Brain pericyte (primary cell): ENCODE measurements at regions not wholly inside any gene's neighbourhood (a gene's known extent, or its start where the extent isn't known, plus 50 kb on each side); places are given as distances from the start of the nearest gene placed in this dataset.

ENCODE experiments used
- DNase-seq: peaks from one replicate; pipeline ENCODE4 v3.0.0-alpha.2; 2012; ENCODE audit warnings: low read depth, low spot score

DNA sequence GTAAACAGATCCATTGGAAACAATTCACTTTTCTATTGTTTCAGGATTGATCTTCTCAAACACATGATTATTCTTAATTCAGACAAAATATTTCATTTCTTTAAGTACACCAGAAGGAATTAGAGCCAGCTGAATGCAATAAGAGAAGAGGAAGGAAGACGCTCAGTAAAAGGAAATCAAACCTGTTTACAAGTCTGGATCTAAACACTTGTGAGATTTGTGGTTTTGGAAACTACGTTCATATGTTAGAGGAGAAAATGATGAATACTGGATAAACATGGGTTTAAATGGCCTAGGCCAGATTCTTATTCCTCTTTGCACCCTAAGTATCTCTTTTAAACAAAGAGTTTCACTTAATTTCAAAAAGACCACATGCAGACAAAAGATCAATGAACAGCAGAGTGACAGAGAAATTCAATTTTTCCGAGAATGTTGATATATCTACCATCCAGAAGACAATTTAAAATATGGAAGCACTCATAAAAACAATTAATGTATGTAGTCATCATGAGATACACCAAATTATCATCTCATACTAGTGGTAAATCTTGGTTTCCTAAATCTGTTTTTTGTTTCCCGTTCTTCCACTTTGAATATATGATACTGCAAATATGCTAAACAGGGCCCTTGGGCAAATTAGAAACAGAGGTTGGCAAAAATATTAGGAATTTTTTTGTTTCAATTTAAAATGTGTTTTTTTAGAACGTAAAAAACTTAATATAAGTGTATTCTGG, 703.5 kb upstream of the CITED2 start:
- no peak for DNase-seq

DNA sequence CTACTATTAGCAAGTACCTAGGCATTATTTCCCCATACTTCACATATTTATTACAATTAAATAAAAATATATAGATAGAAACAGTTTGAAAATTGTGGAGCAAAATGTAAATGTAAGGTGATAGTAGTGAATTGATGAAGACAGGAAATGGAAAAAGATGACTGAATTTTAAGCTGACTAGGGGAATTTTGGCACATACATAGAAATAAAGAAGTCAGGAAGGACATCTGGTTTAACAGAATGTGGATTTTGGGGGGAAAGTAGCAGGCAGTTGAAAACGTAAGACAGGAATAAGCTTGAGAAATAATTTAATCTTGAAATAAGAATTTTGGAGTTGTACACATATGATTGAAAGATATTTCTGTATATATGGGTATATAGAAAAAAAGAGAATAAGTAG, 701.7 kb upstream of the CITED2 start:
- no peak for DNase-seq

DNA sequence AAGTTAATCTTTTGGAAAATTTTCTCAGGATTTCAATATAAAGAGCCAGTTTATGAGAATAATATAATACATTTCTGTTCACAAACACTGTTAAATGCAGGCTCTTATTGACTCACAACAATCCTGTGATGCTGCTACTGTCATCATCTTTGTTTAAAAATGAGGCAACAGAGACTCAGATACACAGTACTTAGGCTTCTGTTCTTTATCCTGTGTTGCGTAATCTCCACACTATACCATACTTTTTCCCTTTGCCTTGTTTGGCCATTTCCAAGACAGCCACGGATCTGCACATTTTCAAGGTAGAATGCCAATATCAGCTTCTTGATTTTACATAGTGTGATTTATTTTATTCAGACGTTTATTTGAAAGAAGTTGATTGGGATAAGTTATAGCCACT, 699.0 kb upstream of the CITED2 start:
- DNase-seq = no peak

- no peak for DNase-seq
These were observed 697.2 kb upstream of the CITED2 start for GRCh38 chr6:140071601-140072062.

GRCh38 chr6:140070846-140071473, 696.5 kb upstream of the CITED2 start:
- DNase-seq = peak; percentile 46

- no peak for DNase-seq
These were observed 695.1 kb upstream of the CITED2 start for GRCh38 chr6:140069576-140069975.

GRCh38 chr6:140068801-140069200, 694.4 kb upstream of the CITED2 start:
- no peak for DNase-seq

DNA sequence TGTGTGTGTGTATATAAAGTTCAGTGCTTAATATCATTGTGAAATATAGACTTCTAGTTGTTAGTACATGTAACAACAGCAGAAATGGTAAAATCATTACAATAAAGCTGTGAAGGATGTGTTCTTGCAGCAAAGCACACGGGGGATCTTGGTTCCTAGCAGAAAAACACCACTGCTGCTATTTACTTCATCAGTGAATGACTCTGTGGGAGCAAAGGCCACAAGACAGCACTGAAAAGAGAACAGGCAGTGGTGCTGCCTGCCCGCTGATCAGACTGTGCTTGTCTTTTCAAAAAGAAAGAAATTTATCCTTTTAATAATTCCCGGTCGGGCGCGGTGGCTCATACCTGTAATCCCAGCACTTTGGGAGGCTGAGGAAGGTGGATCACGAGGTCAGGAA, 689.9 kb upstream of the CITED2 start:
- DNase-seq = no peak

DNA sequence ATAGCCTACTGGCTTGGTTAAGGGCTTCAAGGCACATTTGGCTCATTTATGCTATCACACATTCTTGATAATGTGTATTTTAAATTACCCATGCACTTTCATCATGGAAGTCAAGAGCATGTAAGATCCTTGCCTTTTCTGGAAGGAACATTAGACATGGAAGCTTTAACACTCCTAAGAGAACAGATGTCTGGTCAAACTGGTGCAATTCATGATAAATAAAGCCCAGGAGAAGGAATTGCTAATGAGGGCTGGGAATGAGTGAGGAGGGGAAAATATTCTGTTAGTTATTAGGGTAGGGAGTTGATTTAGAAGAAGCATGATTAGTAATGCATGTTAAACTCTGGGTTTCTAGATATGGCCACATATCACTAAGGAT, 688.6 kb upstream of the CITED2 start:
- no peak for DNase-seq

- DNase-seq = no peak
These were observed 687.9 kb upstream of the CITED2 start for GRCh38 chr6:140062043-140063020.

DNA sequence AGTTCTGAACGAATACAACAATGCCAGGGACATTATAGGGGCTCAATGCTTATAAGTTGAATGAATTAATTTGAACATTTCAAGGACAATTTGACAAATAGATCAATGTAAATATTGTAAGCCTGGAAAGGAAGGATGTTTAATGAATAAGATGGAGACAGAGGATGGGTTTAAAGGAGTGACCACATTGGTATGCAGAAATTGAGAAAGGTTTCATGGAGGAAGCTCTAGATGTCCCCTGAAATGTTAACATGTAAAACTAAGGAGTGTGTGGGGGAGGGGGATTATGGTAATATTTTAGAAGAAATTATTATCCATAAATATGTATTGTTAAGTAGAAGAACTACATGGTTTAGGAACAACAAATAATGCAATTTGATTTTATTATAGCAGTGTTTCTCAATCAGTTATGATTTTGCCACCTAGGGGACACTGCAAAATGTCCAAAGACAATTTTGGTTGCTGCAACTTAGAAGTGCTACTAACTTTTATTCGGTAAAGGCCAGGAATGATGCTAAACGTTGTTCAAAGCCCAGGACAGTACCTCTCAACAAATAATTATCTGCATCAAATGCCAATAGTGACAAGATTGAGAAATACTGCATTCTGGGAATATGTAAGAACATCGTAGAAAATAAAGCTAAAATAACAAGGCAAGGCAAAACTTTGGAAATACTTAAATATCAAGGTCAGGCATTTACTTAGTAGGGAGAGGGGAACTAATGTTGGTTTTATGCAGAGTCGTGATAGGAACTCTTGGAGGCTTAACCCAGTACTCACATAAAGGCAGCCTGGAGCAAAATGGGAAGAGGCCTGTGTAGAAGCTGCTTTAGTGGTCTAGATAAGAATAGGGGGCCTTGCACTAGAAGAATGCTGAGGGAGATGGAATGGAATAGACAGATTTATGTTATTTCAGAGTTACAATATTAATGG, 686.9 kb upstream of the CITED2 start:
- DNase-seq = no peak

DNA sequence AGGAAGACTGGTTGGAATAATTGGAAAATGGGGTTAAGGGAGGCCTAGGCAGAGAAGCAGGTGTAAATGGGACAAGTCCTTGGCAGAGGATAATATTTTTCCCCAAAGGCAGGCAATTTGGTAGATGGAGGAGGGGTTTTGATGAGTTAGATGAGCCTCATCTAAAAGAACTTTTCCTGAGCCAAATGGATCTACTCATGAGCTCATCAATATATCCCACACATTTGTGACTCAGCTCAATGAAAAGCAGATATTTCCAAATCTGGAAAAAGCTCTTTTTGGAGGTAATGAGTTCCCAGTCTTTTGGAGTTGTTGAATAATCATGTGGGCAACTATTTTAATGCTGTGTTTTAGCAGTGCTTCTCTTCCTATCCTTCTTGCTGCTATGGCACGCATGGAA, 685.5 kb upstream of the CITED2 start:
- DNase-seq = no peak

DNA sequence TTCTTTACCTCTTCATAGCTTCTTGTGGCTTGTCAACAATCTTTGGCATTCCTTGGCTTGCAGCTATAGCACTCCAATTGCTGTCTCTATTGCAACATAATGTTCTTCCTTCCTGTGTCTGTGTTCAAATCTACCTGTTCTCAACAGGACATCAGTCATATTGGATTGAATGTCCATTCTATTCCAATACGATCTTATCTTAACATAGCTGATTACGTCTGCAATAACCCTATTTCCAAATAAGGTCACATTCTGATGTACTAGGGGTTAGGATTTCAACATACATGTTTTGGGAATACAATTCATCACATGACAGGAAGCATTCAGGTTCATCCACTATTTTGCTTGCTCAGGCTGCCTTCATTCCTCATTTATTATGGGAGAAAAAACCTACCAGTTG, 684.4 kb upstream of the CITED2 start:
- no peak for DNase-seq

- no peak for DNase-seq
These were observed 678.6 kb upstream of the CITED2 start for GRCh38 chr6:140052736-140053729.

DNA sequence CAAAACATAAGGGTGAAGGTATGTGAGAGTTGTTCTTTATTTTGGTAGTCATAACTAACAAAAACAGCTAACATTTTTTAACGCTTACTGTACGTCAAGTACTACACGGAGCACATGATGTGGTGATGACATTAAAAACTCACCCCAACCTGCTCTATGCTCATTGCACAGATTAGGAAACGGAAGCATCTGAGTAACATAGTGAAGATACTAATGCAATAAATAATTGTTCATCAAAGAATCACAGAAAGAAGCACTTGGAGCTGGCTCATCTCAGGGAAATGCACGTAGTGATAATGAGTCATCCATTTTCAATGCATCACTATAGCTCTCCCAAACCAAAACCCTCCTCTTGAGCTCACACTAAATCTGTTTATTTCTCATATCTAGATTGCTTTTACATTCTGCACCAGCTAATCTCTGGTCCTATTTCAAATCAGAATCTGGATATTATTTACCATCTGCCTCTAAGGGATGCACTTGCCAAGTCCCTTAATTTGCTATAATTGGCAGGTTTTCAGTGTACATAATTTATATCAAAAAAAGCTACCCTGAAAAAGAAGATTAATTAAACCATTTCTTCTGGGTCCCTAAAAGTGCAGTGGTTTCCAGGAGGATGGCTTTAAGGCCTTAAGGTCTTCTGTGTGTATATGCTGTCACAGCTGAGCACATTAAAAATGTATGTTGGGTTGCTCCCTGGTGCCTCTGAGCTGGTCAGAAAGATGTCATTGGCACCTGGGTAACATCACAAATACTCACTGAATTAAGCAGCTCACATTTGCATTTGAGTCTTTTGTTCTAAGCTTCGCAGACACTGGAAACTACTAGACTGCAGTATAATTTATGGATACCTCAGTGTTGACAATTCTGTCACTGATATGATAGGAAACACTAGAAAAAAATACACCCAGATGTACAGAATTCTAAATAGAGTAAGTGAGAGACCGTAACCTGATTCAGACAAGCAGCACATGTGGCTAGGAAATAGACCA, 677.4 kb upstream of the CITED2 start:
- no peak for DNase-seq

- no peak for DNase-seq
These were observed 675.9 kb upstream of the CITED2 start for GRCh38 chr6:140050101-140050995.

- no peak for DNase-seq
These were observed 674.8 kb upstream of the CITED2 start for GRCh38 chr6:140049251-140049650.
